GM12891 (cell line): ENCODE measurements at regions not wholly inside any gene's neighbourhood (a gene's known extent, or its start where the extent isn't known, plus 50 kb on each side); places are given as distances from the start of the nearest gene placed in this dataset.
"Not testable (repeated sequence)": the region's sequence is repeated elsewhere in the genome, so short reads cannot be mapped to it uniquely, and the experiment has no call there.

ENCODE experiments used
- PAX5 ChIP-seq: IDR thresholded peaks from 2 replicates; pipeline ENCODE4 v1.6.1; 2011; ENCODE audit warnings: low read length, moderate library complexity, mild to moderate bottlenecking; ENCODE audit not compliant: insufficient read depth, severe bottlenecking
- POLR2A ChIP-seq: IDR thresholded peaks from 2 replicates; pipeline ENCODE4 v1.6.1; 2011; ENCODE audit warnings: low read depth, low read length, control low read depth
- POLR2AphosphoS5 ChIP-seq: IDR thresholded peaks from 2 replicates; pipeline ENCODE4 v1.6.1; 2011; ENCODE audit warnings: low read depth, low read length, control low read depth
- TAF1 ChIP-seq: IDR thresholded peaks from 2 replicates; pipeline ENCODE4 v1.6.1; 2011; ENCODE audit warnings: low read depth, low read length, control low read depth

DNA sequence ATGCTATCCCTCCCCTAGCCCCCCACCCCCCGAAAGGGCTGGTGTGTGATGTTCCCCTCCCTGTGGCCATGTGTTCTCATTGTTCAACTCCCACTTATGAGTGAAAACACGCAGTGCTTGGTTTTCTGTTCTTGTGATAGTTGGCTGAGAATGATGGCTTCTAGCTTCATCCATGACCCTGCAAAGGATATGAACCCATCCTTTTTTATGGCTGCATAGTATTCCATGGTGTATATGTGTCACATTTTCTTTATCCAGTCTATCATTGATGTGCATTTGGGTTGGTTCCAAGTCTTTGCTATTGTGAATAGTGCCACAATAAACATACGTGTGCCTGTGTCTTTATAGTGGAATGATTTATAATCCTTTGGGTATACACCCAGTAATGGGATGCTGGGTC, 565.1 kb upstream of the ADAMTS9 start:
- TF ChIP-seq POLR2A, POLR2AphosphoS5, TAF1, PAX5: not testable (repeated sequence)
